HG02588 (cell line): ENCODE measurements at regions not wholly inside any gene's neighbourhood (a gene's known extent, or its start where the extent isn't known, plus 50 kb on each side); places are given as distances from the start of the nearest gene placed in this dataset.

Source experiments
- ATAC-seq: cut with Tn5 transposase; IDR thresholded peaks from one replicate; pipeline ENCODE4 v1.9.1; 2021; ENCODE audit warnings: mild to moderate bottlenecking, moderate library complexity; ENCODE audit not compliant: unreplicated experiment

GRCh38 chr3:75985432-75985831 is 200.1 kb upstream of the ZNF717 start:
- no peak for ATAC-seq

GRCh38 chr3:76010252-76010651 is 224.9 kb upstream of the ZNF717 start:
- ATAC-seq, result no peak

DNA sequence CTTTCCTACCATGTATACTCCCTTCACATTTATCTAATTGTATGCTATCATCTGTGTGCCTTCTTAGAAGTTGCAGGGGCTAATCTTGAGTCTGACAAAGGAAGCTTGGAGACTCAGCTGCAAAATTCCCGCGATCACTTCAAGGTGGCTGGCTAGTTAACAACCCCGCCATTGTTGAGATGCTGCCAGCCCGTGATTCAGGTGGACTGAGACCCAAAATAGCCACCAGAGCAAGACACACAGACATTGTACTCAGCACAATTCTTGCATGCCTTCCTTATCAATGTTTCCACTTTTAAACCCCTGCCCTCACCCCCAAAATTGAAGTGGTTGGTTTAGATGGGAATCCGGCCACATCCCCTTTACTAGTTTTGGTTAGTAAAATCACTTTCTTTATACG is 225.8 kb upstream of the ZNF717 start:
- no peak for ATAC-seq

DNA sequence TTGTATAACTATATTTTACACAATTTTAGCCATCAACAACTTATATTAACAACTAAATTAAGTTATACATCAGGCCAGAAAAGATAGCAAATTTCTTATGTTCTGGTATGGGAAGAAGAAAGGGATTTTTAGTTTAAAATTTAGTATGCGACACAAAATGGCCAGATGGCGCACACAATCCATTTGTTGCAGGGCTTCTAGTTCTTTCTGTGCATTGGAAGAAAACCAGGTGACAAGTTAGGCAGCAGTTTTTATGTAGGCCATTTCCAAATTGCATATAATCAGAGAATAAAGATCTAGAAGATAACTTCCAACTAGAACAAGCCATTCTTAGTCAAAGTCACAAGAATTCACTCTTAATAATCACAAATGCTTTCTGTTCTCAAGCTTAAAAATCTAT is 230.1 kb upstream of the ZNF717 start:
- no peak for ATAC-seq

- no peak for ATAC-seq
These were observed 230.8 kb upstream of the ZNF717 start for GRCh38 chr3:76016111-76016510.

DNA sequence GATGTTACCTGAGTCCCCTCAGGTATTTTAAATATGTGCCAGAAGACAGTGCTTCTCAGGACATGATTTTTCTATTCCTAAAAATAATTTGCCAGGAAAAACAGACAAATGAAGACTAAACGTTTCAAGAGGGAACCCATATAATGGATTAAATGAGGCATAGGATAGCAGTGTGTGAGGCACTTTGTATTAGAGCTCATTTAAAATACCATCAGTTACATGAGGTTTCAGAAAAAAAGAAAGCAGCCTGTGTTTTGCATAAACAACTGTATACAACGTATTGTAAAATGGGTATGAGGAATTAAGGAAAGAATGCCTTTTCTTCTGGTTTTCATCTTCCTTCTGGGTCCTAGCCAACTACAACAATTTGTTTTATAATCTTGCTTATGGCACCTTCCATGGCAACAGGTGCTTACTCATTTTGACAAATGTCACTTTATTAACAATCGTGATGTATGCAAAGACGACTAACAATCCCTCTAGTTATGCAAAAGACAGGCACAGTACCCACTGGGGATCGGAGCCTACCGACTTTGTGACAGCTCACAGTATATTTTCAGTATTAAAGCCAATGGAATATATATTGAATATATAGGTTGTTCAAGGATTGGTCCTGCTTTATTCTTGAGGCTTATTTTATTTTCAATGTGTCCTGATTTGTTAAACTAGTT is 231.6 kb upstream of the ZNF717 start:
- ATAC-seq, result no peak

DNA sequence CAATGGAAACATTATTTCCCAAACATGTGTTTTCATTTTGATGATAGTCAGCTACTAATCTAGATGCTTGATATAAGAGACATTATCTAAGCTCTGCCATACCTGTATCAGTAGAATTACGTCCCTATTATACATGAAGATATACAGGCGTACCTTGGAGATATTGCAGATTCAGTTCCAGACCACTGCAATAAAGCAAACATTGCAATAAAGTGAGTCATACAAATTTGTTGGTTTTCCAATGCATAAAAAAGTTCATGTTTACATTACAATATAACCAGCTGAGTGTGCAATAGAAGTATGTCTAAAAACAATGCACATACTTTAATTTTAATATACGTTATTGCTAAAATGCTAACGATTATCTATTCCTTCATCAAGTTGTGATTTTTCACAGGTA is 236.0 kb upstream of the ZNF717 start:
- no peak for ATAC-seq

GRCh38 chr3:76024640-76025039 is 239.3 kb upstream of the ZNF717 start:
- ATAC-seq, result no peak

GRCh38 chr3:76025561-76025960 is 240.2 kb upstream of the ZNF717 start:
- ATAC-seq, result no peak

DNA sequence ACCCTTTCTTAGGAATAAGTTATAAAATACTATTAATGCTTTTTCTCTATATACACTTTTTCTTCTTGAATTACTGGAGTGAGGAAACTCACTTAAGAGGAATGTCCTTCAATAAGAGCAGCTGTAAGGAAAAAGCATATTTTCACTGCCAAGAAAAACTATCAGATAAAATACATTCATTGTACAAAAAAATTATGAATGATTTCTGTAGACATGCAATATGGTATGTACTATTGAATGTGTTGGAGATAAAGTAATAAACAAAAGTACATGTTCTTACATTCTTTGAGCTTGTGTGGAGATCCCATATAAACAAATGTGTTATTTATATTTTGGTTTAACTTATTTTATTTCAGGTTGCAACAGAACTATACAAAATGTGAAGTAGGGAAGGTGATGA is 241.0 kb upstream of the ZNF717 start:
- ATAC-seq, result no peak

DNA sequence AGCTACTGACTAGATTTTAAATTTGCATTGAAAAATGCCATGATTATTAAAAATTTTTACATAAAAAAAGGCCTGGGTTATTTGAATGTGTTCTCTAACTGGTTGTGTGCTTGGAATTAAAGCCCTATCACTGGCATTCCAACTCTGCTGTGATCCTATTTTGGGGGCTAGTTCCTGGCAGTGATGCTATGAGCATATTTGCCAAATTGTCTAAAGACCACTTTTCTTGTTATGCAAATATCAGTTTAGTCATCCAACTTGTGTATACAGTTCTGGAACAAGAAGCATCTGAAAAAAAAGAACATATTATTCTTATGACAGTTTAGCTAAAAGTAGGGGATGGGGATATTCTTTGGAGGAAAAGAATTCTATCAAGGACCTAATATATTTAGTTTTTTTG is 243.4 kb upstream of the ZNF717 start:
- ATAC-seq, result no peak

DNA sequence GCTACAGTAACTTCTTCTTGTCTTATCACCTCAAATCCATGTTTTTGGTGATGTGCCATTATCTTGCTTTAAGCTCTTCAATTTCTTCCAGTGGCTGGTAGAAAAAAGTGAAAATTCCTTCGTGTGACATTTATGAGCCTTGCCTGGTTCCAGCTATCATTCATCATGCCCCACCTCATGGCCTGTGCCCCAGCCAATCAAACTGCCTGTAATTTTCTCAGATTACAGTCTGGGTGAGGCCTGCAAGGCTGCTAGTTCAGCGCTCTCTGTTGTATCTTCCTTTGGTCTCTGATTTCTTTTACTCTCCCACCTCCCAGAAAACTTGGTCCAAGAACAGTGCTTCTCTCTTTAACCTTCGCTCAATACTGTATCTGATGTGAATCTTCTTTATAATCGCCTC is 249.3 kb upstream of the ZNF717 start:
- no peak for ATAC-seq

DNA sequence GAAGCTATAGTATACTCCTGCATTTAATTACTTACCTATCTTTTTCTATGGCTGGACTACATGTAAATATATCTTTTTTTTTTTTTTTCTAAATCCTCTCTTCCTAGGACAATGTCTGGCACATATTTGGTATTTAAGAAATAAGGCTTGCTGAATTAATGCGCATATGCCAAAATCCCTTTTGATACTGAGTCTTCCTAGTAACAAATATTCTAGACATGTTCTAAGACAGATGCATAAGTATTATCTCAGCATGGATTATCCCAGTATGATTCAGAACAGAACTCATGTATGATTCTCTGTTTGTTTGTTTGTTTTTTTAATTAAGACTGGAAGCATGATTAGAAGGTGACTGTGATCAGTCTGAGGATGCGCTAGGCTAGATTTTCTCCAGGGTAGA is 249.8 kb upstream of the ZNF717 start:
- no peak for ATAC-seq

- ATAC-seq, result no peak
These were observed 253.6 kb upstream of the ZNF717 start for GRCh38 chr3:76038949-76039348.

DNA sequence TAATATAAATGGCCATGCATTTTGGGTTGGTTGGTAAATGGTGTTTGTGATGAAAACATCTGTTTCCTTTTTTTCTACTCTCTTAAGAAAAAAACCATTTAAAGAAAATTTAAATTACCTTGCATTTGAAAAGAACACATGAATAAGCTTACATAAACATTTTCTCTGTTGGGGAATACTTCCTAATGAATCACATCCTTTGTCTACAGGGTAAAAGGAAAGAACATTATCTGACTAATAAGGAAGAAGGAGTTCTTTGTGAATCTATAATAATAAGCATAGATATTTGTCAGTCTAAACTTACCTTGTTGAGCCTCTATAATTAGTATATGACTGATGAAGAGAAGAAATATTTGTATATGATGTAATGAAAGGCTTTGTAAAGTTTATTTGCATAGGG is 254.1 kb upstream of the ZNF717 start:
- no peak for ATAC-seq

GRCh38 chr3:76040946-76041345 is 255.6 kb upstream of the ZNF717 start:
- no peak for ATAC-seq

DNA sequence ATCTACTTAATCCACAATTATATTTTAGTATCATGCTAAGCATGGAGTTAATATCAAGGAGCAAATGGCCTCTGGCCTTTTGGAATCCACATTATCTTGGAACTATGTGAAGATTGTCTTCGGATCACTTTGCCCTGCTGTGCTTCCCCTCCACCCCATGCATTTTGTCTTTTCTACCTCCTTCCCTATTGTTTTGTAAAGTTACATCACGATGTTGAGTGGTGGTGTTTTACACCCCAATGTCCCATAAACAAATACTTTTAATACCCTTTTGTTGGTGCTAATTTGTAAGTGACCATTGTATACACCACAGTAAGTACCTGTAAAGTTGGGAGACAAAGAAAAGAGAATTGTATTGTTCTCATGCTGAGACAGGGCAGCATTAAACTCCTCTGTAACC is 258.4 kb upstream of the ZNF717 start:
- no peak for ATAC-seq

DNA sequence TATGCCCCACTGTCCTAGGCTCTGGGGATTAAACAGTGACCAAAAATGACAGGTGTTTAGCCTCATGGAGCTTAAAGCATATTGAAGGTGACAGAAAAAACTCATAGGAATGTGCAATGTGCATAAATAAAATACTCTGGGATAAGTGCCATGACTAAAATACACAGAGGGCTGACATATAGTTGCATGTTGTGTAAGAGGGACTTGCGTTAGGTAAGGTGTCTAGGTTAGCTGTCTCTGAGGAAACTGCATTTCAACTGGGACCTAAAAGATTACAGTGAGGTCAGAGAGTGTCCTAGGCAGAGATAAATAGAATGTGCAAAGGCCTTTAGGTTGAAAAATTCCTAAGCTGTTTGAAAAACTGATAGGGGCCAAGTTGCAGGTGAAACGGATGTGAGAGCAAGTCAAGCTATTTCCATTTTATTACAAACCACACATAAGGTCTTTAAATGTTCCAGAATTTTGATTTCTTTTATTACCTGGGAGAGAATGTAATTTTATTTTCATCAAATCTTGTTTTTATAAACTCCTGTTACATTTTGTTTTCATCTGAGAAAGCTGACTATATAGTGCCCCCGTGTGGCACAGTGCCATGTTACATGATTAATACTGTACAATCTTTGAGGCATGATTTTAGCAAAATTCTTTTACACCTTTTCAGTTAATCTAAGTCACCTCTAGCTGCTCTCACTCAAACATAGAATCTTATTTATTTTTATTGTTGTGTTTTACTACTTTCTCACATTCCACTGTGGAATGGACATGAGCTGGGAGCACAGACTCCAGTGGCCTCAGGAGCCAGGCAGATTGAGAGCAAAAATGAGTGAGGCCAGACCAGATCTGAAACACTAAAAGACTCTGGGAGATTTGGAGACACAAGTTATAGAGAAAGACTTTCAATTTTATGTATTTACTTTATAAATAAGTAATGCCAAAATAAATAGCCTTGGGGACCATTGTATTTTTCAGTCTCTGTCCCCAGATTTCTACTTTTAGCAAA is 259.6 kb upstream of the ZNF717 start:
- no peak for ATAC-seq

DNA sequence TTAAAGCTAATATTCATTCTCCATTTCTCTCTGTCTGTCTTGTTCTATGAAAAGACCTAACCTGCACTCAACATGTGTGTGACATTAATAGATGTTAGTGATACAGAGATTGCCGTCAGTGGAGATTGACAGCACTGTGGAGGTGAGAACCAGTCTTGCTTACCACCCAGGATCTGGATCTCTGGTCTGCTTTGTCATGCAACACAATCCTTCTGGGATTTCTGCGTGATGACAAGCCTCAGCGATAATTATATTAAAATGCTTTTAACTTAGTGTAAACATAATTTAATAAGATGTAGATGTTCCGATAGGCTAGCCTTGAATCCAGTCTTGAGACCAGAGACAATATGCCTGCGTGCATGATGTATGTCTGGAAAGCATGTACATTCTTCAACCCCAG is 262.0 kb upstream of the ZNF717 start:
- ATAC-seq, result no peak

GRCh38 chr3:76049776-76050175 is 264.4 kb upstream of the ZNF717 start:
- no peak for ATAC-seq

DNA sequence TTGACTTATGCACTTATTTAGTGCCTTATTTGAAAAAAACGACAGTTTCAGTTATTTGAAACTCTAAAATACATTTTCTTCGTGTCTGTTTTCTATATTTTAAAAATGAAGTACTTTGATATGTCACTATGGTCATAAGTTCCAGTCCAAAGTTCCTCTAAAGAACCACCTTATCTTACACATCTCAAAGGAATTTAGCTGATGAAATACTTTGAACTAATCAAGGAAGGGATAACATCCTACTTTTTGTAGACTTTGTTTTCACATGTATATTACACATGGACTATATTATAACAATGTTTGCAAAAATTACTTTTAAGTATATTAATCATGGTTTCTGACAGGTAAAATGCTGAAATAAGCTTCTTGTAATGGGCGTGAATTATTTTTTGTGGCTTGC is 265.8 kb upstream of the ZNF717 start:
- ATAC-seq, result no peak

GRCh38 chr3:76054404-76054803 is 269.1 kb upstream of the ZNF717 start:
- no peak for ATAC-seq
